Osteoblast (primary cell): ENCODE measurements at regions not wholly inside any gene's neighbourhood (a gene's known extent, or its start where the extent isn't known, plus 50 kb on each side); places are given as distances from the start of the nearest gene placed in this dataset.

Source experiments
- DNase-seq: peaks from one replicate; pipeline ENCODE4 v3.0.0; 2011; ENCODE audit warnings: low spot score, mixed read lengths; ENCODE audit not compliant: insufficient read length; ENCODE audit errors: missing footprints
- H2AFZ ChIP-seq: 2 replicates; pipeline ENCODE4 v1.6.0; 2011; ENCODE audit warnings: mild to moderate bottlenecking, low read length
- H3K27ac ChIP-seq: 2 replicates; pipeline ENCODE4 v1.5.1; 2011; ENCODE audit warnings: mild to moderate bottlenecking, low read depth, low read length, moderate library complexity
- H3K27me3 ChIP-seq: 2 replicates; pipeline ENCODE4 v1.6.0; 2012; ENCODE audit warnings: mild to moderate bottlenecking, control low read depth, inconsistent platforms, low read length, moderate library complexity; ENCODE audit not compliant: insufficient read depth
- H3K36me3 ChIP-seq: 2 replicates; pipeline ENCODE4 v1.5.1; 2011; ENCODE audit warnings: mild to moderate bottlenecking, low read length, control low read depth, moderate library complexity; ENCODE audit not compliant: insufficient read depth
- H3K4me1 ChIP-seq: 2 replicates; pipeline ENCODE4 v1.5.1; 2011; ENCODE audit warnings: mild to moderate bottlenecking, low read length, control low read depth, moderate library complexity; ENCODE audit not compliant: insufficient read depth
- H3K4me2 ChIP-seq: 2 replicates; pipeline ENCODE4 v1.6.0; 2011; ENCODE audit warnings: mild to moderate bottlenecking, low read length; ENCODE audit not compliant: insufficient read depth
- H3K4me3 ChIP-seq: fragments of 200-600 bp; sonication (generic); 3 replicates; pipeline ENCODE4 v1.5.1; 2012; ENCODE audit warnings: mild to moderate bottlenecking, low read length, inconsistent platforms; ENCODE audit not compliant: insufficient read depth
- H3K79me2 ChIP-seq: 2 replicates; pipeline ENCODE4 v1.6.0; 2012; ENCODE audit warnings: mild to moderate bottlenecking, low read length, control low read depth, inconsistent platforms; ENCODE audit not compliant: insufficient read depth
- H3K9me3 ChIP-seq: 2 replicates; pipeline ENCODE4 v1.5.1; 2011; ENCODE audit warnings: low read depth, low read length, control low read depth
- H4K20me1 ChIP-seq: 2 replicates; pipeline ENCODE4 v1.6.0; 2012; ENCODE audit warnings: mild to moderate bottlenecking, low read length, control low read depth; ENCODE audit not compliant: insufficient read depth
- TF ChIP-seq, protein P1 (sequence below): IDR thresholded peaks from 2 replicates; pipeline ENCODE4 v1.5.1; 2011; ENCODE audit warnings: mild to moderate bottlenecking, low read depth, low read length, moderate library complexity; ENCODE audit errors: extremely low read depth

- Histone ChIP-seq H4K20me1 (no peaks in the 10 kb centered on the region), H3K27me3 (no peaks in the 10 kb centered on the region), H3K4me3 (no peak overlapping the region), H2AFZ (no peak overlapping the region), H3K9me3 (no peaks in the 10 kb centered on the region), H3K4me2 (no peak overlapping the region), H3K36me3 (no peaks in the 10 kb centered on the region), H3K4me1 (peaks cover 21% of the 10 kb centered on the region), H3K79me2 (no peaks in the 10 kb centered on the region), H3K27ac (no peak overlapping the region)
- peak; percentile 80 for DNase-seq
- TF ChIP-seq, protein P1, sequence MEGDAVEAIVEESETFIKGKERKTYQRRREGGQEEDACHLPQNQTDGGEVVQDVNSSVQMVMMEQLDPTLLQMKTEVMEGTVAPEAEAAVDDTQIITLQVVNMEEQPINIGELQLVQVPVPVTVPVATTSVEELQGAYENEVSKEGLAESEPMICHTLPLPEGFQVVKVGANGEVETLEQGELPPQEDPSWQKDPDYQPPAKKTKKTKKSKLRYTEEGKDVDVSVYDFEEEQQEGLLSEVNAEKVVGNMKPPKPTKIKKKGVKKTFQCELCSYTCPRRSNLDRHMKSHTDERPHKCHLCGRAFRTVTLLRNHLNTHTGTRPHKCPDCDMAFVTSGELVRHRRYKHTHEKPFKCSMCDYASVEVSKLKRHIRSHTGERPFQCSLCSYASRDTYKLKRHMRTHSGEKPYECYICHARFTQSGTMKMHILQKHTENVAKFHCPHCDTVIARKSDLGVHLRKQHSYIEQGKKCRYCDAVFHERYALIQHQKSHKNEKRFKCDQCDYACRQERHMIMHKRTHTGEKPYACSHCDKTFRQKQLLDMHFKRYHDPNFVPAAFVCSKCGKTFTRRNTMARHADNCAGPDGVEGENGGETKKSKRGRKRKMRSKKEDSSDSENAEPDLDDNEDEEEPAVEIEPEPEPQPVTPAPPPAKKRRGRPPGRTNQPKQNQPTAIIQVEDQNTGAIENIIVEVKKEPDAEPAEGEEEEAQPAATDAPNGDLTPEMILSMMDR = no peak
These were observed 313.7 kb downstream of the MN1 start for GRCh38 chr22:27487600-27488452.

- Histone ChIP-seq H3K36me3 (no peaks in the 10 kb centered on the region), H3K4me2 (peak overlapping the region; percentile 29), H2AFZ (no peak overlapping the region), H3K27me3 (no peaks in the 10 kb centered on the region), H3K27ac (no peak overlapping the region), H3K4me1 (peaks cover 21% of the 10 kb centered on the region), H4K20me1 (no peaks in the 10 kb centered on the region), H3K4me3 (no peak overlapping the region), H3K9me3 (no peaks in the 10 kb centered on the region), H3K79me2 (no peaks in the 10 kb centered on the region)
- no peak for DNase-seq
- TF ChIP-seq, protein P1 = no peak
These were observed 312.9 kb downstream of the MN1 start for GRCh38 chr22:27488456-27489177.

- no peaks in the 10 kb centered on the region for H3K27me3 ChIP-seq
- TF ChIP-seq, protein P1 = no peak
- H4K20me1 ChIP-seq = no peaks in the 10 kb centered on the region
- no peak overlapping the region for H3K4me3 ChIP-seq
- DNase-seq = peak; percentile 89
- H3K4me2 ChIP-seq = peak overlapping the region; percentile 0
- no peaks in the 10 kb centered on the region for H3K9me3 ChIP-seq
- H3K79me2 ChIP-seq = no peaks in the 10 kb centered on the region
- no peak overlapping the region for H3K27ac ChIP-seq
- H3K36me3 ChIP-seq = no peaks in the 10 kb centered on the region
- peaks cover 21% of the 10 kb centered on the region for H3K4me1 ChIP-seq
- H2AFZ ChIP-seq = no peak overlapping the region
These were observed 312.3 kb downstream of the MN1 start for GRCh38 chr22:27489178-27489675.

- TF ChIP-seq, protein P1 = no peak
- H2AFZ ChIP-seq = no peak overlapping the region
- H3K36me3 ChIP-seq = no peaks in the 10 kb centered on the region
- DNase-seq = no peak
- peaks cover 21% of the 10 kb centered on the region for H3K4me1 ChIP-seq
- H3K9me3 ChIP-seq = no peaks in the 10 kb centered on the region
- H4K20me1 ChIP-seq = no peaks in the 10 kb centered on the region
- H3K27me3 ChIP-seq = no peaks in the 10 kb centered on the region
- H3K4me2 ChIP-seq = no peak overlapping the region
- H3K79me2 ChIP-seq = no peaks in the 10 kb centered on the region
- H3K4me3 ChIP-seq = no peak overlapping the region
- H3K27ac ChIP-seq = no peak overlapping the region
These were observed 311.5 kb downstream of the MN1 start for GRCh38 chr22:27490080-27490479.
